CD4-positive, alpha-beta T cell (primary cell): ENCODE measurements at regions not wholly inside any gene's neighbourhood (a gene's known extent, or its start where the extent isn't known, plus 50 kb on each side); places are given as distances from the start of the nearest gene placed in this dataset.
"Not testable (repeated sequence)": the region's sequence is repeated elsewhere in the genome, so short reads cannot be mapped to it uniquely, and the experiment has no call there.

Source experiments
- ATAC-seq: fragments of 200-7000 bp; cut with Tn5 transposase; one replicate; pipeline ENCODE4 v1.10.0; 2022; ENCODE audit warnings: mild to moderate bottlenecking; ENCODE audit not compliant: poor library complexity
- CTCF ChIA-PET: fragments of 350-600 bp; sonication (Branson Sonifier 250); formaldehyde crosslinking; loops from one replicate; lab custom pipeline; 2021; ENCODE audit warnings: antibody characterized with exemption, inconsistent platforms; lab: Charles Lee
- POLR2A ChIA-PET: fragments of 350-600 bp; sonication (Branson Sonifier 250); formaldehyde crosslinking; loops from one replicate; lab custom pipeline; 2021; ENCODE audit warnings: antibody characterized with exemption, inconsistent platforms; lab: Charles Lee
- DNase-seq, 14 experiments: peaks; one replicate each; pipeline ENCODE4 v3.0.0-alpha.2; 2013 to 2020; ENCODE audit warnings: mixed read lengths in 2 of 14
- H3K27ac ChIP-seq, 2 donors: one replicate each; pipeline versions ENCODE4 v1.5.1 to v1.7.0; 2013; ENCODE audit warnings: low read length in 2 of 2, low read depth in 1 of 2, mild to moderate bottlenecking in 1 of 2
- H3K27me3 ChIP-seq, 2 experiments: 1 replicate in 1 of 2; 2 replicates in 1 of 2; pipeline versions ENCODE4 v1.6.1 to v1.7.0; 2013; ENCODE audit warnings: low read length in 2 of 2, control low read depth in 1 of 2, mild to moderate bottlenecking in 1 of 2, moderate library complexity in 1 of 2; ENCODE audit not compliant: insufficient read depth in 2 of 2, control insufficient read depth in 1 of 2
- H3K36me3 ChIP-seq: one replicate; pipeline ENCODE4 v1.6.1; 2013; ENCODE audit warnings: low read length, control low read depth; ENCODE audit not compliant: insufficient read depth
- H3K4me1 ChIP-seq: one replicate; pipeline ENCODE4 v1.6.1; 2013; ENCODE audit warnings: low read length, control low read depth; ENCODE audit not compliant: insufficient read depth
- H3K4me3 ChIP-seq: one replicate; pipeline ENCODE4 v1.5.1; 2013; ENCODE audit warnings: mild to moderate bottlenecking, low read length, moderate library complexity
- H3K9me3 ChIP-seq, 2 experiments: 1 replicate in 1 of 2; 2 replicates in 1 of 2; pipeline versions ENCODE4 v1.6.1 to v1.7.0; 2013; ENCODE audit warnings: low read length in 2 of 2, mild to moderate bottlenecking in 2 of 2, control low read depth in 1 of 2, moderate library complexity in 1 of 2; ENCODE audit not compliant: control insufficient read depth in 1 of 2, insufficient read depth in 1 of 2
- H3K27ac Mint-ChIP-seq: one replicate; pipeline ENCODE4 v1.8.0; 2020; ENCODE audit warnings: mixed read lengths
- H3K27me3 Mint-ChIP-seq: one replicate; pipeline ENCODE4 v1.8.0; 2021; ENCODE audit warnings: mixed read lengths
- H3K36me3 Mint-ChIP-seq: one replicate; pipeline ENCODE4 v1.8.0; 2021; ENCODE audit warnings: low read depth, mixed read lengths
- H3K4me1 Mint-ChIP-seq: one replicate; pipeline ENCODE4 v1.8.0; 2021; ENCODE audit warnings: low read depth, mixed read lengths
- H3K4me3 Mint-ChIP-seq: one replicate; pipeline ENCODE4 v1.8.0; 2020; ENCODE audit warnings: mild to moderate bottlenecking, mixed read lengths
- H3K9me3 Mint-ChIP-seq: one replicate; pipeline ENCODE4 v1.8.0; 2020; ENCODE audit warnings: mixed read lengths
- intact Hi-C, 2 experiments: fragments of 100-400 bp; cut with DNase I in 1 of 2; cut with micrococcal nuclease in 1 of 2; formaldehyde crosslinking; loops; one replicate each; pipeline versions ENCODE4 v1.15.1 to v1.9.0; 2023 to 2025; cut with DNase I, micrococcal nuclease
- TF ChIP-seq, protein P1 (sequence below): fragments of 200-600 bp; IDR thresholded peaks from one replicate; pipeline ENCODE4 v1.8.0; 2022; ENCODE audit warnings: antibody characterized with exemption, mild to moderate bottlenecking

DNA sequence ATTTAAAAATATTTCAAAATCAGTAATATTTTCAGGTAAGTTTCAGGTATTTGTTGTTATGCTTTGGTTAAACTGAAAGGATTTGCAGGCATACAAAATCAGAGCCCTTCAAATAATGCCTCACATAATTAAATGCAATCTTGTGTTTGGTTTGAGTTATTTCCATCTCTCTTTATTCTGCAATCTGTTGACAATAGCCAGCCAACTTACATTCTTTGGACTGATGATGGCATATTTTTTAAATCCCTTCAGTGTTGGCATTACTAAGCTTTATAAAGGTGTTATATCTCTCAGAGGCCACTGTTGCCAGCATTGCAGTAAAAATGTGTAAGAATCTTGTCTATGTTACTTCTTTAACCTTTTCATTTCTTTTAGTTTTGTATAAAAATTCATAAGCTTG, 257.2 kb upstream of the RFC3 start:
- Histone ChIP-seq H3K36me3 (no peaks in the 10 kb centered on the region), H3K4me1 (no peaks in the 10 kb centered on the region), H3K27me3 (peaks cover 0 to 3% of the 10 kb centered on the region in 2 experiments), H3K9me3 (no peaks in the 10 kb centered on the region), H3K4me3 (no peak overlapping the region), H3K27ac (no peak overlapping the region)
- H3K9me3 Mint-ChIP-seq, result no peaks in the 10 kb centered on the region
- H3K27ac Mint-ChIP-seq, result no peak overlapping the region
- H3K36me3 Mint-ChIP-seq, result no peaks in the 10 kb centered on the region
- intact Hi-C loops, result no loop called here
- peaks cover 10% of the 10 kb centered on the region for H3K27me3 Mint-ChIP-seq
- H3K4me3 Mint-ChIP-seq, result no peak overlapping the region
- TF ChIP-seq, protein P1, sequence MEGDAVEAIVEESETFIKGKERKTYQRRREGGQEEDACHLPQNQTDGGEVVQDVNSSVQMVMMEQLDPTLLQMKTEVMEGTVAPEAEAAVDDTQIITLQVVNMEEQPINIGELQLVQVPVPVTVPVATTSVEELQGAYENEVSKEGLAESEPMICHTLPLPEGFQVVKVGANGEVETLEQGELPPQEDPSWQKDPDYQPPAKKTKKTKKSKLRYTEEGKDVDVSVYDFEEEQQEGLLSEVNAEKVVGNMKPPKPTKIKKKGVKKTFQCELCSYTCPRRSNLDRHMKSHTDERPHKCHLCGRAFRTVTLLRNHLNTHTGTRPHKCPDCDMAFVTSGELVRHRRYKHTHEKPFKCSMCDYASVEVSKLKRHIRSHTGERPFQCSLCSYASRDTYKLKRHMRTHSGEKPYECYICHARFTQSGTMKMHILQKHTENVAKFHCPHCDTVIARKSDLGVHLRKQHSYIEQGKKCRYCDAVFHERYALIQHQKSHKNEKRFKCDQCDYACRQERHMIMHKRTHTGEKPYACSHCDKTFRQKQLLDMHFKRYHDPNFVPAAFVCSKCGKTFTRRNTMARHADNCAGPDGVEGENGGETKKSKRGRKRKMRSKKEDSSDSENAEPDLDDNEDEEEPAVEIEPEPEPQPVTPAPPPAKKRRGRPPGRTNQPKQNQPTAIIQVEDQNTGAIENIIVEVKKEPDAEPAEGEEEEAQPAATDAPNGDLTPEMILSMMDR, result no peak
- H3K4me1 Mint-ChIP-seq, result no peaks in the 10 kb centered on the region
- ATAC-seq (no peak), DNase-seq (no peak)
- ChIA-PET POLR2A (no interaction called here), CTCF (interaction anchor here (0.6 kb wide), 1 partner anchor 9 kb away, joined by 5 read pairs; no protein-coding TSS in a partner anchor)

- POLR2A ChIA-PET, result no interaction called here
- Mint-ChIP-seq H3K27me3 (peaks cover 10% of the 10 kb centered on the region), H3K9me3 (no peaks in the 10 kb centered on the region)
These were observed 256.3 kb upstream of the RFC3 start for GRCh38 chr13:33561627-33562026.

DNA sequence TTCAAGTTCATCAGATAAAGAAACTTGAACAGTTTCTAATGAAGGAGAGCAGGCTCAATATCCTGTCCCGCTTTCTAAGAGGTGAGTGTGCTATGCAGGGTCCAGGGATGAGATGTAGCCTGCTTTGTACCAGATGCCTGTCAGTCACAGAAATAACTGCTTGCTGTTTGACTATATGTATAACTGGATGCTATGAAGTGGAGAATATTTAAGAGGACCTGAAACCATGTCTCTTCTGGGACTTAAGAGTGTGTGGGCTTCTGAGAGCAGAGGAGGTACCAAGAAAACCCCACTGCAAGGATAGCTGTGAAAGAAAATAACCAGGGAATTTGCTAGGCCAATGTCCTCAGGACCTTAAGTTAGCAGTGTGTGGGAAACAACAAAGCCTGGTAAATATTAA, 246.3 kb upstream of the RFC3 start:
- Mint-ChIP-seq H3K27me3 (peaks cover 6% of the 10 kb centered on the region), H3K4me1 (no peaks in the 10 kb centered on the region), H3K36me3 (no peaks in the 10 kb centered on the region), H3K4me3 (no peak overlapping the region), H3K27ac (no peak overlapping the region), H3K9me3 (no peaks in the 10 kb centered on the region)
- H3K36me3 ChIP-seq, result no peaks in the 10 kb centered on the region
- intact Hi-C loops, result no loop called here
- POLR2A ChIA-PET, result no interaction called here
- no peak overlapping the region for H3K4me3 ChIP-seq
- H3K4me1 ChIP-seq, result no peaks in the 10 kb centered on the region
- no peaks in the 10 kb centered on the region for H3K9me3 ChIP-seq
- CTCF ChIA-PET, result no interaction called here
- ATAC-seq (no peak), DNase-seq (no peak)
- no peak overlapping the region for H3K27ac ChIP-seq
- no peaks in the 10 kb centered on the region for H3K27me3 ChIP-seq
- TF ChIP-seq, protein P1, result no peak

More at GRCh38 chr13:33561627-33562026, 256.3 kb upstream of the RFC3 start:
- H3K36me3 Mint-ChIP-seq, result no peaks in the 10 kb centered on the region
- CTCF ChIA-PET, result no interaction called here
- Histone ChIP-seq H3K36me3 (no peaks in the 10 kb centered on the region), H3K27me3 (peaks cover 0 to 3% of the 10 kb centered on the region in 2 experiments), H3K27ac (no peak overlapping the region), H3K4me3 (no peak overlapping the region), H3K9me3 (no peaks in the 10 kb centered on the region), H3K4me1 (no peaks in the 10 kb centered on the region)
- no peak overlapping the region for H3K4me3 Mint-ChIP-seq
- no peak overlapping the region for H3K27ac Mint-ChIP-seq
- no peak for DNase-seq
- no peaks in the 10 kb centered on the region for H3K4me1 Mint-ChIP-seq
- intact Hi-C loops, result no loop called here
- TF ChIP-seq, protein P1, result no peak
- ATAC-seq, result no peak

DNA sequence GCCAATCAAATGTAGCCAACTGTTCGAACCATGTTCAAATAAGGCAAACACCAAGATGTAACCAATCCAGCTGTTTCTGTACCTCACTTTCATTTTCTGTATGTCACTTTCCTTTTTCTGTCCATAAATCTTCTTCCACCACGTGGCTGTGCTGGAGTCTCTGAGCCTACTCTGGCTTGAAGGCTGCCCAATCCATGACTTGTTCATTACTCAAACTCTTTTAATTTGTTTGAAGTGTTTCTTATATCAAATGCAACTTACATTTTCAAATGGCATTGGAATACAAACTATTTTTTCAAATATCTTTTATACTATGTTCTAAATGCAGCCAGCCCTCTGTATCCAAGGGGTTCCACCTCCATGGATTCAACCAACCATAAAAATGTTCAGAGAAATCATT, 245.6 kb upstream of the RFC3 start:
- H3K4me3 Mint-ChIP-seq, H3K36me3 ChIP-seq, H3K27me3 Mint-ChIP-seq, H3K27ac ChIP-seq, DNase-seq, H3K4me3 ChIP-seq, intact Hi-C loops, H3K4me1 ChIP-seq, H3K27ac Mint-ChIP-seq, POLR2A ChIA-PET, CTCF ChIA-PET, ATAC-seq, H3K9me3 Mint-ChIP-seq, H3K4me1 Mint-ChIP-seq, H3K9me3 ChIP-seq, H3K27me3 ChIP-seq, H3K36me3 Mint-ChIP-seq: not testable (repeated sequence)
